Suprapubic skin (tissue), 4 donors: ENCODE measurements at regions not wholly inside any gene's neighbourhood (a gene's known extent, or its start where the extent isn't known, plus 50 kb on each side); places are given as distances from the start of the nearest gene placed in this dataset.

Source experiments
- DNase-seq, 2 donors: peaks; one replicate each; pipeline ENCODE4 v3.0.0-alpha.2; 2019; ENCODE audit warnings: low spot score in 2 of 2
- H3K27ac ChIP-seq: fragments of 200-600 bp; sonication (generic); one replicate; pipeline ENCODE4 v1.5.1; 2019
- H3K27me3 ChIP-seq: fragments of 200-600 bp; sonication (generic); one replicate; pipeline ENCODE4 v1.5.1; 2019
- H3K36me3 ChIP-seq: fragments of 200-600 bp; sonication (generic); one replicate; pipeline ENCODE4 v1.5.1; 2019
- H3K4me1 ChIP-seq: fragments of 200-600 bp; sonication (generic); one replicate; pipeline ENCODE4 v1.5.1; 2019
- H3K4me3 ChIP-seq: fragments of 200-600 bp; sonication (generic); one replicate; pipeline ENCODE4 v1.5.1; 2019; ENCODE audit warnings: mild to moderate bottlenecking
- H3K9me3 ChIP-seq: fragments of 200-600 bp; sonication (generic); one replicate; pipeline ENCODE4 v1.5.1; 2019
- EP300 ChIP-seq: sonication (generic); formaldehyde crosslinking; IDR thresholded peaks from one replicate; pipeline ENCODE4 v1.6.1; 2017; ENCODE audit warnings: antibody characterized with exemption
- POLR2A ChIP-seq, 2 donors: fragments of 450-650 bp; IDR thresholded peaks; one replicate each; pipeline ENCODE4 v1.6.1; 2017; ENCODE audit warnings: antibody characterized with exemption in 2 of 2, mild to moderate bottlenecking in 2 of 2, moderate library complexity in 2 of 2
- POLR2AphosphoS5 ChIP-seq, 3 donors: sonication (generic); formaldehyde crosslinking; IDR thresholded peaks; one replicate each; pipeline ENCODE4 v1.6.1; 2017; ENCODE audit warnings: antibody characterized with exemption in 3 of 3
- WGBS: methylation state at CpG from one replicate; pipeline ENCODE4 v1.1.5; 2018; 5-methylcytosine and 5-hydroxymethylcytosine counted together
- TF ChIP-seq, protein P1 (sequence below), 2 donors: fragments of 200-600 bp in 1 of 2; fragments of 450-650 bp in 1 of 2; sonication (generic) in 1 of 2; IDR thresholded peaks; one replicate each; pipeline ENCODE4 v1.5.1; 2016 to 2019; ENCODE audit warnings: antibody characterized with exemption in 2 of 2, mild to moderate bottlenecking in 1 of 2, moderate library complexity in 1 of 2

DNA sequence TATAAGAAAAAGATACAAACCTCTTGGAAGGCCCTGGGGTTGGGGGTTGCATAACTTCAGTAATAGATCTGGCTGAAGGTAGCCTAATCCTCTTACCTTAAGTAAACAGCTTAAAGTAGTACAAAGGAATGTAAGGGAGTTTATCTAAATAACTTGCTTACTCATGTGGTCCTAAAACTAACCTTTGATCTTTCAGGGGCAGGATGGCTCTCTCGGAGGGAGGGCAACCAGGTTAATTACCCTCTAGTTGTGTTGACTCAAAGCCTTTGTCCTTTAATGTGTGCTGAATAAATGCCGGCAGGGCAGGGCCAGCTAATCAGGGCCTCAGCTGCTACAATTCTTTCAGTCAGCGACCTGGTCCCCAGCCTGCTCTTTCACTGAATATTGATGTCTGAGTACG, 822.0 kb upstream of the SLIT2 start:
- no peak for DNase-seq
- H3K36me3 ChIP-seq, result no peaks in the 10 kb centered on the region
- no peaks in the 10 kb centered on the region for H3K27me3 ChIP-seq
- no peak overlapping the region for H3K4me3 ChIP-seq
- no peak for TF ChIP-seq POLR2AphosphoS5 (IDR thresholded peaks at IDR 0.05)
- TF ChIP-seq, protein P1, sequence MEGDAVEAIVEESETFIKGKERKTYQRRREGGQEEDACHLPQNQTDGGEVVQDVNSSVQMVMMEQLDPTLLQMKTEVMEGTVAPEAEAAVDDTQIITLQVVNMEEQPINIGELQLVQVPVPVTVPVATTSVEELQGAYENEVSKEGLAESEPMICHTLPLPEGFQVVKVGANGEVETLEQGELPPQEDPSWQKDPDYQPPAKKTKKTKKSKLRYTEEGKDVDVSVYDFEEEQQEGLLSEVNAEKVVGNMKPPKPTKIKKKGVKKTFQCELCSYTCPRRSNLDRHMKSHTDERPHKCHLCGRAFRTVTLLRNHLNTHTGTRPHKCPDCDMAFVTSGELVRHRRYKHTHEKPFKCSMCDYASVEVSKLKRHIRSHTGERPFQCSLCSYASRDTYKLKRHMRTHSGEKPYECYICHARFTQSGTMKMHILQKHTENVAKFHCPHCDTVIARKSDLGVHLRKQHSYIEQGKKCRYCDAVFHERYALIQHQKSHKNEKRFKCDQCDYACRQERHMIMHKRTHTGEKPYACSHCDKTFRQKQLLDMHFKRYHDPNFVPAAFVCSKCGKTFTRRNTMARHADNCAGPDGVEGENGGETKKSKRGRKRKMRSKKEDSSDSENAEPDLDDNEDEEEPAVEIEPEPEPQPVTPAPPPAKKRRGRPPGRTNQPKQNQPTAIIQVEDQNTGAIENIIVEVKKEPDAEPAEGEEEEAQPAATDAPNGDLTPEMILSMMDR (IDR thresholded peaks at IDR 0.05), result no peak
- TF ChIP-seq EP300, result no peak
- no peak for TF ChIP-seq POLR2A (IDR thresholded peaks at IDR 0.05)
- H3K9me3 ChIP-seq, result peaks cover 9% of the 10 kb centered on the region
- WGBS, result 60% methylated on average over 4 of the region's 4 CpGs
- no peak overlapping the region for H3K27ac ChIP-seq
- no peaks in the 10 kb centered on the region for H3K4me1 ChIP-seq

DNA sequence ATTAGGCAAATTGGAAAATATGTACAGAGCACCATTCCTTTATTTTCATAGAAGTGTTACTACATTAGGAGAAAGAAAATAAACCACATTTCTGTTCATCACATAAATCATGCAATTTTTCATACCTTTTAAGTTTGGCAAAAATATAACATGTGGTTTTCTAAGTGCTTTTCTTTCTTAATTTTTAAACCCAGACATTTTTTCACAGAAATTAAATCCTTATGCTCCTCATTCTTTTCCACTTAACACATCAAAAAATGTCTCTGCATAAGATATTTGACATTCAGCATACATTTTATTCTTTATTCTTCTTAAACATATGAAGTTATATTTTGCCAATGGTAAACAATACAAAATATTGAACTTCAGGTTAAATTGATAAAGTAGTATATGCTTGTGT, 826.6 kb upstream of the SLIT2 start:
- no peak overlapping the region for H3K27ac ChIP-seq
- H3K27me3 ChIP-seq, result no peaks in the 10 kb centered on the region
- no peaks in the 10 kb centered on the region for H3K4me1 ChIP-seq
- TF ChIP-seq, protein P1 (IDR thresholded peaks at IDR 0.05), result no peak
- TF ChIP-seq POLR2AphosphoS5 (IDR thresholded peaks at IDR 0.05) (no peak), EP300 (no peak), POLR2A (IDR thresholded peaks at IDR 0.05) (no peak)
- no peaks in the 10 kb centered on the region for H3K36me3 ChIP-seq
- no peak for DNase-seq
- H3K9me3 ChIP-seq, result peaks cover 1% of the 10 kb centered on the region
- no peak overlapping the region for H3K4me3 ChIP-seq

DNA sequence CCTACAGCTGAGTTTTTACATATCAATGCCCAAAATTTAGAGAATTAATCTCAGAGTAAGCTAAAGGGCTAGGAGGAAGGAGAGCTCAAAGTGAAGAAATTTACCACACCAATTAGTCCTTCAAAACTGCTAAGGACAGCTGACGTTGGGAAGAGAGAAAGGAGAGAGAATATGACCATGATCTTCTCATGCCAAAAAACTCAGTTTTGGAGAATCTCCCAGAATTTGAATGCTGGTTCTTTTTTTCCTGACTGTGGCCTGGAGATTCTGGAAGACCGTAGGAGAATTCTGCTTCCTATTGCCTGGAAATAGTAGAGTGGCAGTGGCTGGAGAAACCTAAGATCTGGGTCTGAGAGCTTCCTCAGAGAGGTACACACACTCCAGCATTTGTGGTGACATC, 834.4 kb upstream of the SLIT2 start:
- H3K9me3 ChIP-seq, result peaks cover 4% of the 10 kb centered on the region
- H3K27me3 ChIP-seq, result no peaks in the 10 kb centered on the region
- H3K4me3 ChIP-seq, result no peak overlapping the region
- DNase-seq, result no peak
- no peak overlapping the region for H3K27ac ChIP-seq
- 30% methylated on average over 2 of the region's 2 CpGs for WGBS
- no peak for TF ChIP-seq POLR2AphosphoS5 (IDR thresholded peaks at IDR 0.05)
- no peaks in the 10 kb centered on the region for H3K4me1 ChIP-seq
- H3K36me3 ChIP-seq, result no peaks in the 10 kb centered on the region

DNA sequence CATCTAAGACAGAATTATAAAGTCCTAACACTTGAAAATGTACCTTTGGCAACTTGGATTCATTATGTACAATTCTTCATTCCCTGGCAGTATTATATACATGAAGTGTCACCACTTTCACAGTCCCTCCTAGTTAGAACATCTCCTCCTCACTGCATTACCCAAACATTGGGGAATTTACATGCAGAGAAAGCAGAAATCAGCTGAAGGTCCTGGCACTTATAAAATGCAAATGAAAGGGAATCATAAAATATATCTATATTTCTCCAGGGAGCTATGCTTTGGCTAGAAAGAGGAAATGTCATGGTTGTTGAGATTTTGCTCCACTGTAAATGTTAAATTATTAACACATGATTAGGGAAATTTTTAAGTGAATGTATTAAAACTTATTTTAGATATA, 835.6 kb upstream of the SLIT2 start:
- H3K27me3 ChIP-seq, result no peaks in the 10 kb centered on the region
- no peak overlapping the region for H3K27ac ChIP-seq
- H3K36me3 ChIP-seq, result no peaks in the 10 kb centered on the region
- no peak for TF ChIP-seq POLR2AphosphoS5 (IDR thresholded peaks at IDR 0.05)
- TF ChIP-seq POLR2A (IDR thresholded peaks at IDR 0.05), result no peak
- TF ChIP-seq EP300, result no peak
- TF ChIP-seq, protein P1 (IDR thresholded peaks at IDR 0.05), result no peak
- H3K4me1 ChIP-seq, result no peaks in the 10 kb centered on the region
- H3K9me3 ChIP-seq, result peaks cover 4% of the 10 kb centered on the region
- H3K4me3 ChIP-seq, result no peak overlapping the region
- DNase-seq, result no peak

DNA sequence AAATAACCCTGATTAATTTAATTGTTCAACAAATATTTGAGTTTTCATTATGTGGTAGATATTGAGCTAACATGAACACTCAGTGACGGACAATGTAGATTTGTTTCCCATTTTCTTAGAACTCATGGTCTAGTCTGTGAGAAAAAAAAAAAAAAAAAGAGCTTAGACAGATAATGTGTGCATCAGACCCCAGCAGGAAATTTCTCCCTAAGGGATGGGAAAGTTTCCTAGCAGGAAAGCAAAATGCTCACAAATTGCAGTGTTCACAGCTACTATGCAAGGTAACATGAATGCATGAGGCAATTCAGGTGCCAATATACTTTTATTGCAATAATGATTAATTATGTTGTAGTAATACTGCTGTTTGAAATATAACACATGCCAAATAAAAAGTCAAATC, 843.2 kb upstream of the SLIT2 start:
- no peaks in the 10 kb centered on the region for H3K36me3 ChIP-seq

DNA sequence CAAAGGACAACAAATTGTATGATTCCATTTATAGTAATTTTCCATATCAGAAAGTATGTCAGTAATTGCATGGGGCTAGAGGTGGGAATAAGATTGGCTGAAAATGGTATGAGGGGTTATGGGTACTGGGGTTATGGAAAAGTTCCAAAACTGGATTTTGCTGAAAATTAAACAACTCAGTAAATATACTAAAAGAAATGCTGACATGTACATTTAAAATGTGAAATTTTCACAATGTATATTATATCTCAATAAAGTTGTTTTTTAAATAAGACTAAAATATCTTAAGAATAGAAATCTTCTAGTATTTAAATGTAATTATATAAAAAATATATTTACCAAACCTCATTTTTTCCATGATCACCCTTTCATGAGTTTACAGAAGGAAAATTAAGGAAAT, 844.9 kb upstream of the SLIT2 start:
- no peaks in the 10 kb centered on the region for H3K4me1 ChIP-seq
- no peak for DNase-seq
- TF ChIP-seq EP300 (no peak), POLR2AphosphoS5 (IDR thresholded peaks at IDR 0.05) (no peak), POLR2A (IDR thresholded peaks at IDR 0.05) (no peak)
- TF ChIP-seq, protein P1 (IDR thresholded peaks at IDR 0.05), result no peak
- no peaks in the 10 kb centered on the region for H3K36me3 ChIP-seq
- no peaks in the 10 kb centered on the region for H3K27me3 ChIP-seq
- H3K4me3 ChIP-seq, result no peak overlapping the region
- no peak overlapping the region for H3K27ac ChIP-seq
- no peaks in the 10 kb centered on the region for H3K9me3 ChIP-seq

More for the DNA sequence above, 843.2 kb upstream of the SLIT2 start:
- 93% methylated on average over 1 of the region's 1 CpG for WGBS
- no peaks in the 10 kb centered on the region for H3K9me3 ChIP-seq
- no peaks in the 10 kb centered on the region for H3K27me3 ChIP-seq
- H3K4me3 ChIP-seq, result no peak overlapping the region
- DNase-seq, result no peak
- TF ChIP-seq, protein P1 (IDR thresholded peaks at IDR 0.05), result no peak
- TF ChIP-seq EP300 (no peak), POLR2AphosphoS5 (IDR thresholded peaks at IDR 0.05) (no peak), POLR2A (IDR thresholded peaks at IDR 0.05) (no peak)
- H3K4me1 ChIP-seq, result no peaks in the 10 kb centered on the region
- H3K27ac ChIP-seq, result no peak overlapping the region
